Liver (tissue), 8 donors: ENCODE measurements at regions not wholly inside any gene's neighbourhood (a gene's known extent, or its start where the extent isn't known, plus 50 kb on each side); places are given as distances from the start of the nearest gene placed in this dataset.

ENCODE experiments used
- DNase-seq: peaks from one replicate; pipeline ENCODE4 v3.0.0-alpha.2; 2017; ENCODE audit warnings: low spot score
- H3K27ac ChIP-seq, 2 donors: one replicate each; pipeline ENCODE4 v1.7.0; 2013; ENCODE audit warnings: inconsistent platforms in 2 of 2, low read length in 2 of 2, control low read depth in 1 of 2, low read depth in 1 of 2, mild to moderate bottlenecking in 1 of 2
- H3K27me3 ChIP-seq, 4 donors: one replicate each; pipeline versions ENCODE4 v1.6.1 to v1.7.0; 2013; ENCODE audit warnings: low read length in 3 of 4, inconsistent platforms in 1 of 4, mild to moderate bottlenecking in 1 of 4, moderate library complexity in 1 of 4; ENCODE audit not compliant: control insufficient read depth in 4 of 4, insufficient read depth in 4 of 4
- H3K36me3 ChIP-seq, 4 donors: one replicate each; pipeline versions ENCODE4 v1.6.1 to v1.7.0; 2013; ENCODE audit warnings: low read length in 3 of 4, mild to moderate bottlenecking in 3 of 4, low read depth in 1 of 4, moderate library complexity in 1 of 4; ENCODE audit not compliant: control insufficient read depth in 4 of 4, insufficient read depth in 3 of 4
- H3K4me1 ChIP-seq, 4 donors: one replicate each; pipeline versions ENCODE4 v1.6.1 to v1.7.0; 2013; ENCODE audit warnings: low read length in 3 of 4, mild to moderate bottlenecking in 3 of 4, moderate library complexity in 1 of 4; ENCODE audit not compliant: control insufficient read depth in 4 of 4, insufficient read depth in 4 of 4
- H3K4me3 ChIP-seq, 3 donors: one replicate each; pipeline versions ENCODE4 v1.6.1 to v1.7.0; 2013; ENCODE audit warnings: low read length in 3 of 3, control low read depth in 1 of 3, low read depth in 1 of 3, mild to moderate bottlenecking in 1 of 3
- H3K9ac ChIP-seq, 2 donors: one replicate each; pipeline ENCODE4 v1.7.0; 2013; ENCODE audit warnings: low read length in 2 of 2, mild to moderate bottlenecking in 2 of 2, moderate library complexity in 2 of 2, control low read depth in 1 of 2, low read depth in 1 of 2
- H3K9me3 ChIP-seq, 4 donors: one replicate each; pipeline versions ENCODE4 v1.6.1 to v1.7.0; 2013; ENCODE audit warnings: low read length in 3 of 4; ENCODE audit not compliant: control insufficient read depth in 4 of 4
- EGR1 ChIP-seq, 2 donors: IDR thresholded peaks; 2 replicates each; pipeline ENCODE4 v1.6.1; 2016 to 2018; ENCODE audit warnings: antibody characterized with exemption in 2 of 2, low read depth in 2 of 2
- FOXA2 ChIP-seq: IDR thresholded peaks from 2 replicates; pipeline ENCODE4 v1.6.1; 2016; ENCODE audit warnings: antibody characterized with exemption
- HNF4A ChIP-seq, 2 donors: conservative IDR thresholded peaks; 2 replicates each; pipeline ENCODE4 v1.6.1; 2016; ENCODE audit warnings: antibody characterized with exemption in 2 of 2, mild to moderate bottlenecking in 2 of 2
- JUND ChIP-seq, 2 donors: IDR thresholded peaks; 2 replicates each; pipeline ENCODE4 v1.6.1; 2016; ENCODE audit warnings: antibody characterized with exemption in 2 of 2
- NR2F2 ChIP-seq: IDR thresholded peaks from 2 replicates; pipeline ENCODE4 v1.6.1; 2016; ENCODE audit warnings: antibody characterized with exemption
- RAD21 ChIP-seq, 2 donors: IDR thresholded peaks; 2 replicates each; pipeline ENCODE4 v1.6.1; 2016; ENCODE audit warnings: antibody characterized with exemption in 2 of 2, mild to moderate bottlenecking in 2 of 2
- RXRA ChIP-seq, 2 donors: IDR thresholded peaks; 2 replicates each; pipeline ENCODE4 v1.6.1; 2017 to 2018; ENCODE audit warnings: antibody characterized with exemption in 2 of 2, mild to moderate bottlenecking in 1 of 2
- SP1 ChIP-seq: IDR thresholded peaks from 2 replicates; pipeline ENCODE4 v1.6.1; 2018; ENCODE audit warnings: antibody characterized with exemption, mild to moderate bottlenecking
- TAF1 ChIP-seq: conservative IDR thresholded peaks from 2 replicates; pipeline ENCODE4 v1.6.1; 2016; ENCODE audit warnings: antibody characterized with exemption, mild to moderate bottlenecking
- YY1 ChIP-seq: IDR thresholded peaks from 2 replicates; pipeline ENCODE4 v1.6.1; 2016; ENCODE audit warnings: antibody characterized with exemption, mild to moderate bottlenecking
- WGBS: extraction: QIAGEN DNeasy Blood & Tissue Kit; methylation state at CpG from one replicate; pipeline ENCODE4 v1.1.7; 2013; 5-methylcytosine and 5-hydroxymethylcytosine counted together
- TF ChIP-seq, protein P1 (sequence below): IDR thresholded peaks from 2 replicates; pipeline ENCODE4 v1.6.1; 2016; ENCODE audit warnings: antibody characterized with exemption
- TF ChIP-seq, protein P2 (sequence below): IDR thresholded peaks from 2 replicates; pipeline ENCODE4 v1.6.1; 2016; ENCODE audit warnings: antibody characterized with exemption
- TF ChIP-seq, protein P3 (sequence below): IDR thresholded peaks from 2 replicates; pipeline ENCODE4 v1.6.1; 2016; ENCODE audit warnings: antibody characterized with exemption
- TF ChIP-seq, protein P4 (sequence below): IDR thresholded peaks from 2 replicates; pipeline ENCODE4 v1.6.1; 2016; ENCODE audit warnings: antibody characterized with exemption, mild to moderate bottlenecking
- TF ChIP-seq, protein P5 (sequence below): fragments of 150-350 bp; IDR thresholded peaks from 2 replicates; pipeline ENCODE4 v1.5.1; 2017; ENCODE audit warnings: improper control_type of control experiment, low read depth, low read length; ENCODE audit not compliant: missing input control
- donor health status: healthy.
- donor health status: healthy.
- donor health status: healthy.
- donor health status: healthy.
- donor health status: healthy.

DNA sequence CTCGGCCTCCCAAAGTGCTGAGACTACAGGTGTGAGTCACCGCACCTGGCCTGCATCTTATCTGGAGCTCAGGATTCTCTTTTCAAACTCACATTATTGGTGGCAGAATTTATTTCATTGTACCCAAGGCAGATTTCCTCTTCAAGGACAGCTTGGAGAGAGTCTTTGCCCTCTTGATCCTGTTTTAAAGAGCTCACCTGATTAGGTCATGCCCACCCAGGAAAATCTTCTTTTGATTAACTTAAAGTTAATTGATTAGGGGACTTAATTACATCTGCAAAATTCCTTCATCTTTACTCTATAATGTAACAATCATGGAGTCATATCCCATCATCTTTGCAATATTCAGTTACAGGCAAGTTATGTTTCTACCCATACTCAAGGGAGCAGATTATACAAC is 346.4 kb downstream of the EPHA4 start:
- no peaks in the 10 kb centered on the region for H3K27me3 ChIP-seq
- H3K4me3 ChIP-seq, result no peak overlapping the region
- H3K9ac ChIP-seq, result no peak overlapping the region
- no peaks in the 10 kb centered on the region for H3K36me3 ChIP-seq
- WGBS, result 87% methylated on average over 2 of the region's 2 CpGs
- no peaks in the 10 kb centered on the region for H3K4me1 ChIP-seq
- no peak for TF ChIP-seq EGR1 (IDR thresholded peaks at IDR 0.05; ENCODE audit: low read depth in 2 of 2)
- H3K27ac ChIP-seq, result no peak overlapping the region
- H3K9me3 ChIP-seq, result no peaks in the 10 kb centered on the region
- DNase-seq, result no peak

DNA sequence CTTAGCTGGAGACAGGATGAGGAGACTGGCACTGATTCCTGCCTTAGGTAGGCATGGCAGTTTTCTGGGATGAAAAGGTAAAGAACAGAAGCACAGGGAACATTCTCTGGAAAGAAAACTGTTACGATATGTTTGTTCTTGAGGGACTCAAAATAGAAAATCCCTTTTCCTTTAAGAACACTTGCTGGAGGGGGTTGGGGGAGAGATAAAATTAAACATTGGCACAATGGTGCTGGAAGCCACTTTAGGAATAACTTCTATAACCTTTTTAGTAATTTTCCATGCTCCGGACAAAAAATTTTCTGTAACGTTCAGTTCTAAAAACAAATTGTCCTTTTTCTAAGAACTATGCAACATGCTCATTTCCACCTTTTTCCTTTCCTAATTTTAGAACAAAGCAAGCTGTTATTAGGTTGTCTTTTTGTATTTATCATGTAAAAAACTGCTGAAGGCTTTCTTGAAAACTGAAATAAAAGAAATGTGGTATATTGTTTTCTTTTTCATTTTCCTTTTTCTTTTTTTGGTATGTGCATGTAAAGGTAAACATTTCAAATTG is 343.8 kb downstream of the EPHA4 start:
- Histone ChIP-seq H3K27me3 (no peaks in the 10 kb centered on the region), H3K9ac (no peak overlapping the region), H3K4me1 (no peaks in the 10 kb centered on the region), H3K36me3 (no peaks in the 10 kb centered on the region), H3K4me3 (no peak overlapping the region), H3K9me3 (no peaks in the 10 kb centered on the region), H3K27ac (no peak overlapping the region)
- peak in 1 of 2 donors; percentile 5 for TF ChIP-seq RAD21 (IDR thresholded peaks at IDR 0.05)
- no peak for TF ChIP-seq SP1
- 64% methylated on average over 3 of the region's 3 CpGs for WGBS
- DNase-seq, result no peak

DNA sequence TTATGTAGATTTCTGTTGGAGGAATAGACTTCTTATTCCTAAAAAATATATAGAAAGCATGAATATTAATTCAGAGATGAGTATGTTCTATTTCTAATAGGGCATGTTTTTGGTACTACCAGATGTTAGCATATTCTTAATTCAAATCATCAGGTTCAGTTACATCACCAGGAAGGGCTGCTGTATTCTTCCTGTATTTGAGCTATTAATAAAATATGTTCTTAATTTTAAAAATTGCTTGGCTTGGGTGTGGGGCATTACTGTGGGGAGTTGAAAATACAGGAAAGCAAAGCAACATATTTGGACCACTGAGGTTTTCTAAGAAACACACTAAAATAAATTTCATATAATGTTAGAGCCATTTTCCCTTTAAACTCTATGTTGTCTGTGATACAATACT is 343.0 kb downstream of the EPHA4 start:
- no peaks in the 10 kb centered on the region for H3K36me3 ChIP-seq
- H3K9me3 ChIP-seq, result no peaks in the 10 kb centered on the region
- DNase-seq, result no peak
- H3K4me3 ChIP-seq, result no peak overlapping the region
- no peaks in the 10 kb centered on the region for H3K27me3 ChIP-seq
- H3K9ac ChIP-seq, result no peak overlapping the region
- no peak overlapping the region for H3K27ac ChIP-seq
- H3K4me1 ChIP-seq, result no peaks in the 10 kb centered on the region
- TF ChIP-seq RAD21 (IDR thresholded peaks at IDR 0.05) (no peak), RXRA (IDR thresholded peaks at IDR 0.05) (no peak), YY1 (no peak), NR2F2 (no peak), JUND (IDR thresholded peaks at IDR 0.05) (no peak)
- TF ChIP-seq, protein P1, sequence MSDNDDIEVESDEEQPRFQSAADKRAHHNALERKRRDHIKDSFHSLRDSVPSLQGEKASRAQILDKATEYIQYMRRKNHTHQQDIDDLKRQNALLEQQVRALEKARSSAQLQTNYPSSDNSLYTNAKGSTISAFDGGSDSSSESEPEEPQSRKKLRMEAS, result no peak
- TF ChIP-seq, protein P2, sequence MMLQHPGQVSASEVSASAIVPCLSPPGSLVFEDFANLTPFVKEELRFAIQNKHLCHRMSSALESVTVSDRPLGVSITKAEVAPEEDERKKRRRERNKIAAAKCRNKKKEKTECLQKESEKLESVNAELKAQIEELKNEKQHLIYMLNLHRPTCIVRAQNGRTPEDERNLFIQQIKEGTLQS, result no peak
- TF ChIP-seq, protein P3, sequence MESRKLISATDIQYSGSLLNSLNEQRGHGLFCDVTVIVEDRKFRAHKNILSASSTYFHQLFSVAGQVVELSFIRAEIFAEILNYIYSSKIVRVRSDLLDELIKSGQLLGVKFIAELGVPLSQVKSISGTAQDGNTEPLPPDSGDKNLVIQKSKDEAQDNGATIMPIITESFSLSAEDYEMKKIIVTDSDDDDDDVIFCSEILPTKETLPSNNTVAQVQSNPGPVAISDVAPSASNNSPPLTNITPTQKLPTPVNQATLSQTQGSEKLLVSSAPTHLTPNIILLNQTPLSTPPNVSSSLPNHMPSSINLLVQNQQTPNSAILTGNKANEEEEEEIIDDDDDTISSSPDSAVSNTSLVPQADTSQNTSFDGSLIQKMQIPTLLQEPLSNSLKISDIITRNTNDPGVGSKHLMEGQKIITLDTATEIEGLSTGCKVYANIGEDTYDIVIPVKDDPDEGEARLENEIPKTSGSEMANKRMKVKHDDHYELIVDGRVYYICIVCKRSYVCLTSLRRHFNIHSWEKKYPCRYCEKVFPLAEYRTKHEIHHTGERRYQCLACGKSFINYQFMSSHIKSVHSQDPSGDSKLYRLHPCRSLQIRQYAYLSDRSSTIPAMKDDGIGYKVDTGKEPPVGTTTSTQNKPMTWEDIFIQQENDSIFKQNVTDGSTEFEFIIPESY, result no peak

DNA sequence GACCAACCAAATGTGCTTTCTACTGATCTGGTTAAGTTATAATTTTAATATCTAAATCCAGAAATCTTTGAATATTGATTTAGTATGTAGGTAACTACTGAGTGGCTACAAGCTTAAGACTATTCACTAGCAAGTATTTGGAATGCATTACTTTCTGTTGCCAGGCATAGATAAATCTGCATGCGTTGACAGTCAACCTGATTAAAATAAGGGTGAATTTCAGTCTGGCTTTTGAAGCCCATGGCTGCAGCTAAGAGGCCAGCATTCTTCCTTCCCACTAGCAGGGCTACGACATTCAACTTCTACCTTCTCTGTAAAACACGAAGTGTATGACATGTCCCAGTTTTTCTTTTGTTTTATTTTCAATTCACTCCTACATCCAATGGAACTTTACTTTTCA is 340.6 kb downstream of the EPHA4 start:
- Histone ChIP-seq H3K9me3 (no peaks in the 10 kb centered on the region), H3K4me1 (no peaks in the 10 kb centered on the region), H3K27ac (no peak overlapping the region), H3K36me3 (no peaks in the 10 kb centered on the region), H3K27me3 (no peaks in the 10 kb centered on the region), H3K9ac (no peak overlapping the region), H3K4me3 (no peak overlapping the region)
- DNase-seq, result no peak
- 72% methylated on average over 3 of the region's 3 CpGs for WGBS
- TF ChIP-seq, protein P3, result no peak
- TF ChIP-seq, protein P4, sequence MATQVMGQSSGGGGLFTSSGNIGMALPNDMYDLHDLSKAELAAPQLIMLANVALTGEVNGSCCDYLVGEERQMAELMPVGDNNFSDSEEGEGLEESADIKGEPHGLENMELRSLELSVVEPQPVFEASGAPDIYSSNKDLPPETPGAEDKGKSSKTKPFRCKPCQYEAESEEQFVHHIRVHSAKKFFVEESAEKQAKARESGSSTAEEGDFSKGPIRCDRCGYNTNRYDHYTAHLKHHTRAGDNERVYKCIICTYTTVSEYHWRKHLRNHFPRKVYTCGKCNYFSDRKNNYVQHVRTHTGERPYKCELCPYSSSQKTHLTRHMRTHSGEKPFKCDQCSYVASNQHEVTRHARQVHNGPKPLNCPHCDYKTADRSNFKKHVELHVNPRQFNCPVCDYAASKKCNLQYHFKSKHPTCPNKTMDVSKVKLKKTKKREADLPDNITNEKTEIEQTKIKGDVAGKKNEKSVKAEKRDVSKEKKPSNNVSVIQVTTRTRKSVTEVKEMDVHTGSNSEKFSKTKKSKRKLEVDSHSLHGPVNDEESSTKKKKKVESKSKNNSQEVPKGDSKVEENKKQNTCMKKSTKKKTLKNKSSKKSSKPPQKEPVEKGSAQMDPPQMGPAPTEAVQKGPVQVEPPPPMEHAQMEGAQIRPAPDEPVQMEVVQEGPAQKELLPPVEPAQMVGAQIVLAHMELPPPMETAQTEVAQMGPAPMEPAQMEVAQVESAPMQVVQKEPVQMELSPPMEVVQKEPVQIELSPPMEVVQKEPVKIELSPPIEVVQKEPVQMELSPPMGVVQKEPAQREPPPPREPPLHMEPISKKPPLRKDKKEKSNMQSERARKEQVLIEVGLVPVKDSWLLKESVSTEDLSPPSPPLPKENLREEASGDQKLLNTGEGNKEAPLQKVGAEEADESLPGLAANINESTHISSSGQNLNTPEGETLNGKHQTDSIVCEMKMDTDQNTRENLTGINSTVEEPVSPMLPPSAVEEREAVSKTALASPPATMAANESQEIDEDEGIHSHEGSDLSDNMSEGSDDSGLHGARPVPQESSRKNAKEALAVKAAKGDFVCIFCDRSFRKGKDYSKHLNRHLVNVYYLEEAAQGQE, result no peak
- TF ChIP-seq TAF1 (no peak), FOXA2 (no peak), HNF4A (conservative IDR thresholded peaks at IDR 0.05) (no peak)
- TF ChIP-seq, protein P5, sequence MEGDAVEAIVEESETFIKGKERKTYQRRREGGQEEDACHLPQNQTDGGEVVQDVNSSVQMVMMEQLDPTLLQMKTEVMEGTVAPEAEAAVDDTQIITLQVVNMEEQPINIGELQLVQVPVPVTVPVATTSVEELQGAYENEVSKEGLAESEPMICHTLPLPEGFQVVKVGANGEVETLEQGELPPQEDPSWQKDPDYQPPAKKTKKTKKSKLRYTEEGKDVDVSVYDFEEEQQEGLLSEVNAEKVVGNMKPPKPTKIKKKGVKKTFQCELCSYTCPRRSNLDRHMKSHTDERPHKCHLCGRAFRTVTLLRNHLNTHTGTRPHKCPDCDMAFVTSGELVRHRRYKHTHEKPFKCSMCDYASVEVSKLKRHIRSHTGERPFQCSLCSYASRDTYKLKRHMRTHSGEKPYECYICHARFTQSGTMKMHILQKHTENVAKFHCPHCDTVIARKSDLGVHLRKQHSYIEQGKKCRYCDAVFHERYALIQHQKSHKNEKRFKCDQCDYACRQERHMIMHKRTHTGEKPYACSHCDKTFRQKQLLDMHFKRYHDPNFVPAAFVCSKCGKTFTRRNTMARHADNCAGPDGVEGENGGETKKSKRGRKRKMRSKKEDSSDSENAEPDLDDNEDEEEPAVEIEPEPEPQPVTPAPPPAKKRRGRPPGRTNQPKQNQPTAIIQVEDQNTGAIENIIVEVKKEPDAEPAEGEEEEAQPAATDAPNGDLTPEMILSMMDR, result no peak
